ENCODE measurements at regions not wholly inside any gene's neighbourhood (a gene's known extent, or its start where the extent isn't known, plus 50 kb on each side); places are given as distances from the start of the nearest gene placed in this dataset.

GRCh38 chr2:205902900-205903237 lies 183.1 kb downstream of the INO80D start:
- no TSS peak for BruUV-seq (replicated peaks)
- H2AFZ ChIP-seq (ENCODE audit: low read length) = no peak overlapping the region
- H3K4me3 ChIP-seq (replicated peaks in 1 of 3; ENCODE audit: insufficient read depth in 1 of 3, low read depth in 2 of 3, low read length in 3 of 3) = no peak overlapping the region
- TF ChIP-seq ZNF17 (CRISPR knock-in tag; IDR thresholded peaks at IDR 0.05) = no peak
- no peak for TF ChIP-seq REXO4 (CRISPR knock-in tag; IDR thresholded peaks at IDR 0.05; ENCODE audit: borderline replicate concordance)
- peak; percentile 20; the same call in 1 of the 2 replicates for TF ChIP-seq MTF2 (CRISPR knock-in tag; IDR thresholded peaks at IDR 0.05; ENCODE audit: borderline replicate concordance)
- H3K36me3 ChIP-seq (replicated peaks in 1 of 2; ENCODE audit: control insufficient read depth in 1 of 2, insufficient read depth in 2 of 2, low read length in 2 of 2) = no peaks in the 10 kb centered on the region
- in situ Hi-C loops (cut with HindIII; ENCODE audit: extremely low pct_ligation_motif_present, low pct_unique_long_range_greater_than_20kb) (loop anchor here (5.0 kb wide), 1 partner anchor 44 kb away; no protein-coding TSS in a partner anchor), intact Hi-C loops (cut with micrococcal nuclease; ENCODE audit: unreplicated experiment) (loop anchor here (1.0 kb wide), 2 partner anchors 23 to 45 kb away; no protein-coding TSS in a partner anchor)
- no peaks in the 10 kb centered on the region for H3K9me3 ChIP-seq (ENCODE audit: low read length)
- H3K4me2 ChIP-seq (ENCODE audit: low read depth, low read length) = peak overlapping the region; percentile 40; the same call in 1 of the 2 replicates
- H3K27ac ChIP-seq (ENCODE audit: extremely low read length, insufficient read depth, low read length) = no peak overlapping the region
- FAIRE-seq = no peak
- no peak for ATAC-seq
- no peak overlapping the region for H3K9ac ChIP-seq (ENCODE audit: insufficient read depth, low read depth, low read length)
- peaks cover 0 to 48% of the 10 kb centered on the region in 2 experiments; a peak in 3 of 5 replicates for H3K27me3 ChIP-seq (ENCODE audit: control insufficient read depth in 1 of 2, insufficient read depth in 2 of 2, low read length in 2 of 2)
- H4K20me1 ChIP-seq (ENCODE audit: insufficient read depth, low read length) = no peaks in the 10 kb centered on the region
- H3K4me1 ChIP-seq (ENCODE audit: insufficient read depth, low read length) = peaks cover 20% of the 10 kb centered on the region
- ChIA-PET POLR2A (no interaction called here), CTCF (ENCODE audit: low intra/inter-chr PET ratio, low total read pairs) (interaction anchor here (1.6 to 3.2 kb wide), 2 partner anchors 23 to 45 kb away, joined by 13 to 20 read pairs; no protein-coding TSS in a partner anchor)
- no peaks in the 10 kb centered on the region for H3K79me2 ChIP-seq (ENCODE audit: insufficient read depth, low read length)
- 10% methylated on average over 5 of the region's 5 CpGs for WGBS (ENCODE audit: low lambda C conversion rate)
- DNase-seq (ENCODE audit: low spot score) = no peak

- Histone ChIP-seq H3K4me1 (ENCODE audit: insufficient read depth, low read length) (peaks cover 20% of the 10 kb centered on the region), H3K79me2 (ENCODE audit: insufficient read depth, low read length) (no peaks in the 10 kb centered on the region), H3K27ac (ENCODE audit: extremely low read length, insufficient read depth, low read length) (no peak overlapping the region), H2AFZ (ENCODE audit: low read length) (no peak overlapping the region), H4K20me1 (ENCODE audit: insufficient read depth, low read length) (no peaks in the 10 kb centered on the region), H3K9me3 (ENCODE audit: low read length) (no peaks in the 10 kb centered on the region), H3K4me3 (replicated peaks in 1 of 3; ENCODE audit: insufficient read depth in 1 of 3, low read depth in 2 of 3, low read length in 3 of 3) (no peak overlapping the region), H3K36me3 (replicated peaks in 1 of 2; ENCODE audit: control insufficient read depth in 1 of 2, insufficient read depth in 2 of 2, low read length in 2 of 2) (no peaks in the 10 kb centered on the region), H3K27me3 (ENCODE audit: control insufficient read depth in 1 of 2, insufficient read depth in 2 of 2, low read length in 2 of 2) (peaks cover 0 to 44% of the 10 kb centered on the region in 2 experiments; a peak in 3 of 5 replicates), H3K4me2 (ENCODE audit: low read depth, low read length) (peak overlapping the region; percentile 40), H3K9ac (ENCODE audit: insufficient read depth, low read depth, low read length) (no peak overlapping the region)
- no TSS peak for BruUV-seq (replicated peaks)
- WGBS (ENCODE audit: low lambda C conversion rate) = 4% methylated on average over 15 of the region's 15 CpGs
- ChIA-PET CTCF (ENCODE audit: low intra/inter-chr PET ratio, low total read pairs) (interaction anchor here (3.2 kb wide), 1 partner anchor 23 kb away, joined by 20 read pairs; no protein-coding TSS in a partner anchor), POLR2A (no interaction called here)
- intact Hi-C loops (cut with micrococcal nuclease; ENCODE audit: unreplicated experiment) (no loop called here), in situ Hi-C loops (cut with HindIII; ENCODE audit: extremely low pct_ligation_motif_present, low pct_unique_long_range_greater_than_20kb) (loop anchor here (5.0 kb wide), 1 partner anchor 45 kb away; no protein-coding TSS in a partner anchor)
- FAIRE-seq (peak; percentile 28), DNase-seq (ENCODE audit: low spot score) (peak; percentile 77), ATAC-seq (peak; percentile 81)
- TF ChIP-seq SIX1 (CRISPR knock-in tag; IDR thresholded peaks at IDR 0.05; ENCODE audit: borderline replicate concordance) (no peak), DBP (CRISPR knock-in tag; IDR thresholded peaks at IDR 0.05; ENCODE audit: not compliant biosample characterization) (no peak), BRD4 (CRISPR knock-in tag; IDR thresholded peaks at IDR 0.05) (no peak), NBN (conservative IDR thresholded peaks at IDR 0.05) (no peak), SP5 (CRISPR knock-in tag; IDR thresholded peaks at IDR 0.05; ENCODE audit: borderline replicate concordance, low read depth) (peak; percentile 84), MBD4 (IDR thresholded peaks at IDR 0.05; ENCODE audit: borderline replicate concordance, low read length) (no peak), ADNP (CRISPR knock-in tag; IDR thresholded peaks at IDR 0.05) (no peak), FOXA3 (CRISPR knock-in tag; IDR thresholded peaks at IDR 0.05) (peak; percentile 74), ZNF225 (CRISPR knock-in tag; IDR thresholded peaks at IDR 0.05) (no peak), ZNF781 (CRISPR knock-in tag; IDR thresholded peaks at IDR 0.05; ENCODE audit: borderline replicate concordance, not compliant biosample characterization) (no peak), FOXM1 (CRISPR knock-in tag; IDR thresholded peaks at IDR 0.05) (no peak), RAD51 (IDR thresholded peaks at IDR 0.05; ENCODE audit: borderline replicate concordance) (no peak), YEATS2 (CRISPR knock-in tag; IDR thresholded peaks at IDR 0.05; ENCODE audit: borderline replicate concordance) (no peak), ATM (IDR thresholded peaks at IDR 0.05; ENCODE audit: borderline replicate concordance) (no peak)
Observed at GRCh38 chr2:205902041-205902899, 183.7 kb downstream of the INO80D start.

All from HepG2 (cell line).